B cell (primary cell): ENCODE measurements at regions not wholly inside any gene's neighbourhood (a gene's known extent, or its start where the extent isn't known, plus 50 kb on each side); places are given as distances from the start of the nearest gene placed in this dataset.

Experiments
- ATAC-seq: fragments of 200-7000 bp; cut with Tn5 transposase; one replicate; pipeline ENCODE4 v1.10.0; 2021; ENCODE audit warnings: low read depth, mild to moderate bottlenecking, moderate number of reproducible peaks, moderate library complexity
- CTCF ChIA-PET: fragments of 350-600 bp; sonication (Branson Sonifier 250); formaldehyde crosslinking; loops from one replicate; lab custom pipeline; 2021; ENCODE audit warnings: antibody characterized with exemption, inconsistent platforms; lab: Charles Lee
- POLR2A ChIA-PET: fragments of 350-600 bp; sonication (Branson Sonifier 250); formaldehyde crosslinking; loops from one replicate; lab custom pipeline; 2021; ENCODE audit warnings: antibody characterized with exemption; lab: Charles Lee
- DNase-seq: peaks from one replicate; pipeline ENCODE4 v3.0.0; 2013
- H2AFZ ChIP-seq: 2 replicates; pipeline ENCODE4 v1.6.1; 2012; ENCODE audit warnings: mild to moderate bottlenecking, low read depth, low read length; ENCODE audit not compliant: insufficient read depth, poor library complexity, severe bottlenecking
- H3K27ac ChIP-seq, 2 donors: 1 replicate in 1 of 2; 2 replicates in 1 of 2; pipeline ENCODE4 v1.5.1; 2012 to 2013; ENCODE audit warnings: low read length in 2 of 2, mild to moderate bottlenecking in 2 of 2, moderate library complexity in 1 of 2
- H3K27me3 ChIP-seq, 4 experiments: fragments of 200-600 bp in 1 of 4; sonication (generic) in 1 of 4; replicated peaks in 1 of 4; 1 replicate in 2 of 4; 2 replicates in 2 of 4; pipeline versions ENCODE4 v1.6.1 to v1.7.0; 2013 to 2016; ENCODE audit warnings: low read length in 3 of 4, mild to moderate bottlenecking in 2 of 4, mixed read lengths in 1 of 4, moderate library complexity in 1 of 4; ENCODE audit not compliant: insufficient read depth in 4 of 4, control insufficient read depth in 3 of 4; ENCODE audit errors: control extremely low read depth in 1 of 4
- H3K36me3 ChIP-seq, 2 experiments: replicated peaks in 1 of 2; 1 replicate in 1 of 2; 2 replicates in 1 of 2; pipeline versions ENCODE4 v1.6.1 to v1.7.1; 2013; ENCODE audit warnings: low read length in 1 of 2; ENCODE audit not compliant: insufficient read depth in 2 of 2, control insufficient read depth in 1 of 2; ENCODE audit errors: control extremely low read depth in 1 of 2, extremely low read depth in 1 of 2
- H3K4me1 ChIP-seq, 2 donors: fragments of 200-600 bp in 1 of 2; sonication (generic) in 1 of 2; 1 replicate in 1 of 2; 2 replicates in 1 of 2; pipeline versions ENCODE4 v1.5.1 to v1.6.1; 2013 to 2017; ENCODE audit warnings: low read length in 2 of 2; ENCODE audit not compliant: control insufficient read depth in 2 of 2, insufficient read depth in 2 of 2
- H3K4me2 ChIP-seq: replicated peaks from 2 replicates; pipeline ENCODE3; 2012; ENCODE audit warnings: mild to moderate bottlenecking, low read depth, low read length; ENCODE audit not compliant: poor library complexity, severe bottlenecking
- H3K4me3 ChIP-seq, 5 experiments: fragments of 200-600 bp in 1 of 5; sonication (generic) in 1 of 5; 1 replicate in 3 of 5; 2 replicates in 2 of 5; pipeline versions ENCODE4 v1.5.1 to v1.7.0; 2011 to 2016; ENCODE audit warnings: low read length in 4 of 5, mild to moderate bottlenecking in 4 of 5, low read depth in 2 of 5, control low read depth in 1 of 5, moderate library complexity in 1 of 5; ENCODE audit not compliant: insufficient read depth in 1 of 5; ENCODE audit errors: control extremely low read depth in 1 of 5, extremely low read depth in 1 of 5
- H3K79me2 ChIP-seq: fragments of 200-600 bp; sonication (generic); one replicate; pipeline ENCODE4 v1.6.0; 2016; ENCODE audit warnings: low read length; ENCODE audit not compliant: control insufficient read depth, insufficient read depth
- H3K9ac ChIP-seq: fragments of 200-600 bp; sonication (generic); 2 replicates; pipeline ENCODE4 v1.6.1; 2017; ENCODE audit warnings: mild to moderate bottlenecking, low read length, moderate library complexity
- H3K9me3 ChIP-seq, 3 donors: one replicate each; pipeline versions ENCODE4 v1.6.1 to v1.7.1; 2013; ENCODE audit warnings: low read length in 2 of 3; ENCODE audit not compliant: control insufficient read depth in 2 of 3, insufficient read depth in 1 of 3; ENCODE audit errors: control extremely low read depth in 1 of 3
- H4K20me1 ChIP-seq: 2 replicates; pipeline ENCODE4 v1.6.0; 2012; ENCODE audit warnings: mild to moderate bottlenecking, low read length; ENCODE audit not compliant: insufficient read depth, control insufficient read depth, poor library complexity, severe bottlenecking
- H3K27ac Mint-ChIP-seq: one replicate; pipeline ENCODE4 v1.8.0; 2021; ENCODE audit warnings: mixed read lengths
- H3K27me3 Mint-ChIP-seq: one replicate; pipeline ENCODE4 v1.8.0; 2021; ENCODE audit warnings: mixed read lengths
- H3K4me1 Mint-ChIP-seq: one replicate; pipeline ENCODE4 v1.8.0; 2021; ENCODE audit warnings: mixed read lengths
- H3K4me3 Mint-ChIP-seq: one replicate; pipeline ENCODE4 v1.8.0; 2021; ENCODE audit warnings: mixed read lengths
- H3K9me3 Mint-ChIP-seq: one replicate; pipeline ENCODE4 v1.8.0; 2022; ENCODE audit warnings: mixed read lengths; ENCODE audit not compliant: insufficient read depth
- EZH2 ChIP-seq: IDR thresholded peaks from 2 replicates; pipeline ENCODE4 v1.6.1; 2012; ENCODE audit warnings: borderline replicate concordance, low read depth, mild to moderate bottlenecking, moderate library complexity, low read length; ENCODE audit not compliant: insufficient read depth, poor library complexity, severe bottlenecking
- WGBS: methylation state at CpG from one replicate; pipeline ENCODE4 v1.1.5; 2013; ENCODE audit warnings: missing lambda C conversion rate; ENCODE audit not compliant: insufficient coverage; 5-methylcytosine and 5-hydroxymethylcytosine counted together
- intact Hi-C: fragments of 100-400 bp; cut with micrococcal nuclease; formaldehyde crosslinking; loops from one replicate; pipeline ENCODE4 v1.10.0; 2022
- TF ChIP-seq, protein P1 (sequence below): fragments of 200-600 bp; IDR thresholded peaks from one replicate; pipeline ENCODE4 v1.8.0; 2022; ENCODE audit warnings: antibody characterized with exemption, mild to moderate bottlenecking

GRCh38 chr11:92423115-92424034 is 198.8 kb downstream of the FAT3 start:
- Histone ChIP-seq H3K4me1 (peaks cover 0 to 8% of the 10 kb centered on the region in 2 donors), H3K27ac (no peak overlapping the region), H3K4me2 (no peak overlapping the region), H3K9ac (no peak overlapping the region), H3K9me3 (no peaks in the 10 kb centered on the region), H3K4me3 (no peak overlapping the region), H4K20me1 (no peaks in the 10 kb centered on the region), H3K79me2 (no peaks in the 10 kb centered on the region), H2AFZ (no peak overlapping the region), H3K27me3 (no peaks in the 10 kb centered on the region), H3K36me3 (no peaks in the 10 kb centered on the region)
- Mint-ChIP-seq H3K27ac (no peak overlapping the region), H3K27me3 (no peaks in the 10 kb centered on the region), H3K4me3 (no peak overlapping the region), H3K4me1 (peaks cover 10% of the 10 kb centered on the region), H3K9me3 (peaks cover 7% of the 10 kb centered on the region)
- ChIA-PET CTCF (no interaction called here), POLR2A (no interaction called here)
- DNase-seq (no peak), ATAC-seq (no peak)
- TF ChIP-seq, protein P1, sequence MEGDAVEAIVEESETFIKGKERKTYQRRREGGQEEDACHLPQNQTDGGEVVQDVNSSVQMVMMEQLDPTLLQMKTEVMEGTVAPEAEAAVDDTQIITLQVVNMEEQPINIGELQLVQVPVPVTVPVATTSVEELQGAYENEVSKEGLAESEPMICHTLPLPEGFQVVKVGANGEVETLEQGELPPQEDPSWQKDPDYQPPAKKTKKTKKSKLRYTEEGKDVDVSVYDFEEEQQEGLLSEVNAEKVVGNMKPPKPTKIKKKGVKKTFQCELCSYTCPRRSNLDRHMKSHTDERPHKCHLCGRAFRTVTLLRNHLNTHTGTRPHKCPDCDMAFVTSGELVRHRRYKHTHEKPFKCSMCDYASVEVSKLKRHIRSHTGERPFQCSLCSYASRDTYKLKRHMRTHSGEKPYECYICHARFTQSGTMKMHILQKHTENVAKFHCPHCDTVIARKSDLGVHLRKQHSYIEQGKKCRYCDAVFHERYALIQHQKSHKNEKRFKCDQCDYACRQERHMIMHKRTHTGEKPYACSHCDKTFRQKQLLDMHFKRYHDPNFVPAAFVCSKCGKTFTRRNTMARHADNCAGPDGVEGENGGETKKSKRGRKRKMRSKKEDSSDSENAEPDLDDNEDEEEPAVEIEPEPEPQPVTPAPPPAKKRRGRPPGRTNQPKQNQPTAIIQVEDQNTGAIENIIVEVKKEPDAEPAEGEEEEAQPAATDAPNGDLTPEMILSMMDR = no peak
- TF ChIP-seq EZH2 = no peak
- no CpG with 5 or more reads among the region's 6 CpGs for WGBS
- intact Hi-C loops = no loop called here

DNA sequence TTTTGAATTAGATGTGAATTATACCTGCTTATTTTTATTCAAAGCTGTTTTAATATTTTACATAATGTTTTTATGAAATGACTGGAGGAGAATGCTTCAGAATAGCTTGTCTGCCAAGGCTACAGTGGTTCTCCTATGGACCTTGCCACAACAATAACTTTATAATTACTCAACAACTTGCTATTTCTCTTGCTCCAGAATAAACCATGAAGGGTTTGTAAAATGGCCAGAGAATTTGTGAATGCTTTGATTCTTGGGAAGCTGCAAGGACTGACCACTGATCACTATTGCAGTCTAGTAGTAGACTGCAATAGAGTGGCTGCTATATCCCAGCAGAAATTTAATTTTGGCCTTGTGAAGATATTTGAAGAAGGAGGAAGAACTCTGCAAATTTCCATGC is 199.7 kb downstream of the FAT3 start:
- Histone ChIP-seq H2AFZ (no peak overlapping the region), H3K4me2 (no peak overlapping the region), H3K36me3 (no peaks in the 10 kb centered on the region), H3K4me1 (peaks cover 0 to 8% of the 10 kb centered on the region in 2 donors), H3K9me3 (no peaks in the 10 kb centered on the region), H4K20me1 (no peaks in the 10 kb centered on the region), H3K9ac (no peak overlapping the region), H3K27ac (no peak overlapping the region), H3K27me3 (no peaks in the 10 kb centered on the region), H3K4me3 (no peak overlapping the region), H3K79me2 (no peaks in the 10 kb centered on the region)
- ATAC-seq (no peak), DNase-seq (no peak)
- Mint-ChIP-seq H3K27ac (no peak overlapping the region), H3K9me3 (peaks cover 10% of the 10 kb centered on the region), H3K4me1 (peaks cover 10% of the 10 kb centered on the region), H3K27me3 (no peaks in the 10 kb centered on the region), H3K4me3 (no peak overlapping the region)
- ChIA-PET POLR2A (no interaction called here), CTCF (no interaction called here)
- TF ChIP-seq, protein P1 = no peak
- TF ChIP-seq EZH2 = no peak
- intact Hi-C loops = no loop called here
